Right lung (tissue), 2 donors: ENCODE measurements at regions not wholly inside any gene's neighbourhood (a gene's known extent, or its start where the extent isn't known, plus 50 kb on each side); places are given as distances from the start of the nearest gene placed in this dataset.
"Not testable (repeated sequence)": the region's sequence is repeated elsewhere in the genome, so short reads cannot be mapped to it uniquely, and the experiment has no call there.

Source experiments
- DNase-seq, 2 donors: peaks; one replicate each; pipeline ENCODE4 v3.0.0-alpha.2; 2013

GRCh38 chr13:85603735-85604134 lies 195.5 kb downstream of the SLITRK6 start:
- no peak for DNase-seq

- DNase-seq: no peak
Observed at GRCh38 chr13:85601526-85601925, 197.7 kb downstream of the SLITRK6 start.

- DNase-seq: no peak
Observed at GRCh38 chr13:85597790-85598500, 201.3 kb downstream of the SLITRK6 start.

GRCh38 chr13:85592211-85592610 lies 207.0 kb downstream of the SLITRK6 start:
- DNase-seq: no peak

- no peak for DNase-seq
Observed at GRCh38 chr13:85590231-85590931, 208.8 kb downstream of the SLITRK6 start.

GRCh38 chr13:85589021-85589420 lies 210.2 kb downstream of the SLITRK6 start:
- DNase-seq: no peak

GRCh38 chr13:85588359-85588758 lies 210.9 kb downstream of the SLITRK6 start:
- DNase-seq: no peak

GRCh38 chr13:85586856-85587255 lies 212.4 kb downstream of the SLITRK6 start:
- DNase-seq: no peak

GRCh38 chr13:85586422-85586831 lies 212.8 kb downstream of the SLITRK6 start:
- no peak for DNase-seq

- DNase-seq: no peak
Observed at GRCh38 chr13:85582890-85583289, 216.3 kb downstream of the SLITRK6 start.

- DNase-seq: no peak
Observed at GRCh38 chr13:85575110-85575509, 224.1 kb downstream of the SLITRK6 start.

- no peak for DNase-seq
Observed at GRCh38 chr13:85567909-85568308, 231.3 kb downstream of the SLITRK6 start.

- no peak for DNase-seq
Observed at GRCh38 chr13:85565652-85566051, 233.6 kb downstream of the SLITRK6 start.

- DNase-seq: no peak
Observed at GRCh38 chr13:85564598-85564997, 234.6 kb downstream of the SLITRK6 start.

- no peak for DNase-seq
Observed at GRCh38 chr13:85562282-85562681, 236.9 kb downstream of the SLITRK6 start.

- no peak for DNase-seq
Observed at GRCh38 chr13:85557691-85558467, 241.3 kb downstream of the SLITRK6 start.

GRCh38 chr13:85551012-85551411 lies 248.2 kb downstream of the SLITRK6 start:
- no peak for DNase-seq

- DNase-seq: no peak
Observed at GRCh38 chr13:85549819-85550218, 249.4 kb downstream of the SLITRK6 start.

- not testable (repeated sequence) for DNase-seq
Observed at GRCh38 chr13:85548845-85549244, 250.4 kb downstream of the SLITRK6 start.

- no peak for DNase-seq
Observed at GRCh38 chr13:85545771-85546170, 253.4 kb downstream of the SLITRK6 start.

- DNase-seq: no peak
Observed at GRCh38 chr13:85544756-85545155, 254.5 kb downstream of the SLITRK6 start.

- no peak for DNase-seq
Observed at GRCh38 chr13:85543144-85543543, 256.1 kb downstream of the SLITRK6 start.

GRCh38 chr13:85541476-85541875 lies 257.7 kb downstream of the SLITRK6 start:
- DNase-seq: no peak
